HepG2 (cell line): ENCODE measurements at regions not wholly inside any gene's neighbourhood (a gene's known extent, or its start where the extent isn't known, plus 50 kb on each side); places are given as distances from the start of the nearest gene placed in this dataset.

ENCODE experiments used
- ELF1 ChIP-seq: sonication (generic); formaldehyde crosslinking; IDR thresholded peaks from 2 replicates; pipeline ENCODE4 v1.4.0; 2020; ENCODE audit warnings: missing genetic modification reagents
- ETV5 ChIP-seq: IDR thresholded peaks from 2 replicates; pipeline ENCODE4 v1.6.1; 2018; ENCODE audit warnings: missing biosample characterization, missing genetic modification reagents, inconsistent platforms, borderline replicate concordance
- NR1H2 ChIP-seq: sonication (generic); formaldehyde crosslinking; IDR thresholded peaks from 2 replicates; pipeline ENCODE4 v1.8.1; 2022; ENCODE audit warnings: low read depth, missing genetic modification reagents, borderline replicate concordance
- RNF219 ChIP-seq: sonication (generic); formaldehyde crosslinking; IDR thresholded peaks from 2 replicates; pipeline ENCODE4 v1.5.0; 2020; ENCODE audit warnings: mild to moderate bottlenecking, missing genetic modification reagents
- SNAPC4 ChIP-seq: sonication (generic); formaldehyde crosslinking; IDR thresholded peaks from 2 replicates; pipeline ENCODE4 v1.4.0; 2020; ENCODE audit warnings: mild to moderate bottlenecking, missing genetic modification reagents
- TBX2 ChIP-seq: sonication (generic); formaldehyde crosslinking; IDR thresholded peaks from 2 replicates; pipeline ENCODE4 v1.5.0; 2020; ENCODE audit warnings: missing genetic modification reagents, mild to moderate bottlenecking, borderline replicate concordance
- TFDP1 ChIP-seq: IDR thresholded peaks from 2 replicates; pipeline ENCODE4 v1.6.1; 2016; ENCODE audit warnings: missing compliant biosample characterization, missing genetic modification reagents, borderline replicate concordance
- ZBTB1 ChIP-seq: sonication (generic); formaldehyde crosslinking; IDR thresholded peaks from 2 replicates; pipeline ENCODE4 v1.4.0; 2020; ENCODE audit warnings: missing genetic modification reagents, borderline replicate concordance
- ZNF430 ChIP-seq: sonication (generic); formaldehyde crosslinking; IDR thresholded peaks from 2 replicates; pipeline ENCODE4 v1.9.0; 2021; ENCODE audit warnings: mild to moderate bottlenecking, missing genetic modification reagents
- TF ChIP-seq, protein P1 (sequence below): sonication (generic); formaldehyde crosslinking; IDR thresholded peaks from 2 replicates; pipeline ENCODE4 v1.5.1; 2020; ENCODE audit warnings: mild to moderate bottlenecking, missing genetic modification reagents, borderline replicate concordance
- TF ChIP-seq, protein P2 (sequence below): sonication (generic); formaldehyde crosslinking; IDR thresholded peaks from 2 replicates; pipeline ENCODE4 v1.8.0; 2022; ENCODE audit warnings: mild to moderate bottlenecking, missing genetic modification reagents

- peak; percentile 36; the same call in 1 of the 2 replicates for TF ChIP-seq TFDP1 (CRISPR knock-in tag)
- peak; percentile 38; the same call in 1 of the 2 replicates for TF ChIP-seq TBX2 (CRISPR knock-in tag)
- TF ChIP-seq NR1H2: no peak
- TF ChIP-seq ZNF430 (CRISPR knock-in tag): no peak
- TF ChIP-seq, protein P1, sequence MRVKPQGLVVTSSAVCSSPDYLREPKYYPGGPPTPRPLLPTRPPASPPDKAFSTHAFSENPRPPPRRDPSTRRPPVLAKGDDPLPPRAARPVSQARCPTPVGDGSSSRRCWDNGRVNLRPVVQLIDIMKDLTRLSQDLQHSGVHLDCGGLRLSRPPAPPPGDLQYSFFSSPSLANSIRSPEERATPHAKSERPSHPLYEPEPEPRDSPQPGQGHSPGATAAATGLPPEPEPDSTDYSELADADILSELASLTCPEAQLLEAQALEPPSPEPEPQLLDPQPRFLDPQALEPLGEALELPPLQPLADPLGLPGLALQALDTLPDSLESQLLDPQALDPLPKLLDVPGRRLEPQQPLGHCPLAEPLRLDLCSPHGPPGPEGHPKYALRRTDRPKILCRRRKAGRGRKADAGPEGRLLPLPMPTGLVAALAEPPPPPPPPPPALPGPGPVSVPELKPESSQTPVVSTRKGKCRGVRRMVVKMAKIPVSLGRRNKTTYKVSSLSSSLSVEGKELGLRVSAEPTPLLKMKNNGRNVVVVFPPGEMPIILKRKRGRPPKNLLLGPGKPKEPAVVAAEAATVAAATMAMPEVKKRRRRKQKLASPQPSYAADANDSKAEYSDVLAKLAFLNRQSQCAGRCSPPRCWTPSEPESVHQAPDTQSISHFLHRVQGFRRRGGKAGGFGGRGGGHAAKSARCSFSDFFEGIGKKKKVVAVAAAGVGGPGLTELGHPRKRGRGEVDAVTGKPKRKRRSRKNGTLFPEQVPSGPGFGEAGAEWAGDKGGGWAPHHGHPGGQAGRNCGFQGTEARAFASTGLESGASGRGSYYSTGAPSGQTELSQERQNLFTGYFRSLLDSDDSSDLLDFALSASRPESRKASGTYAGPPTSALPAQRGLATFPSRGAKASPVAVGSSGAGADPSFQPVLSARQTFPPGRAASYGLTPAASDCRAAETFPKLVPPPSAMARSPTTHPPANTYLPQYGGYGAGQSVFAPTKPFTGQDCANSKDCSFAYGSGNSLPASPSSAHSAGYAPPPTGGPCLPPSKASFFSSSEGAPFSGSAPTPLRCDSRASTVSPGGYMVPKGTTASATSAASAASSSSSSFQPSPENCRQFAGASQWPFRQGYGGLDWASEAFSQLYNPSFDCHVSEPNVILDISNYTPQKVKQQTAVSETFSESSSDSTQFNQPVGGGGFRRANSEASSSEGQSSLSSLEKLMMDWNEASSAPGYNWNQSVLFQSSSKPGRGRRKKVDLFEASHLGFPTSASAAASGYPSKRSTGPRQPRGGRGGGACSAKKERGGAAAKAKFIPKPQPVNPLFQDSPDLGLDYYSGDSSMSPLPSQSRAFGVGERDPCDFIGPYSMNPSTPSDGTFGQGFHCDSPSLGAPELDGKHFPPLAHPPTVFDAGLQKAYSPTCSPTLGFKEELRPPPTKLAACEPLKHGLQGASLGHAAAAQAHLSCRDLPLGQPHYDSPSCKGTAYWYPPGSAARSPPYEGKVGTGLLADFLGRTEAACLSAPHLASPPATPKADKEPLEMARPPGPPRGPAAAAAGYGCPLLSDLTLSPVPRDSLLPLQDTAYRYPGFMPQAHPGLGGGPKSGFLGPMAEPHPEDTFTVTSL (CRISPR knock-in tag): peak; percentile 50; the same call in 1 of the 2 replicates
- TF ChIP-seq ELF1 (CRISPR knock-in tag): 0 out of 2 replicates have a peak, but pooled peaks have one; percentile 11
- TF ChIP-seq SNAPC4 (CRISPR knock-in tag): 0 out of 2 replicates have a peak, but pooled peaks have one; percentile 11
- no peak for TF ChIP-seq RNF219 (CRISPR knock-in tag)
- no peak for TF ChIP-seq ZBTB1 (CRISPR knock-in tag)
- TF ChIP-seq, protein P2, sequence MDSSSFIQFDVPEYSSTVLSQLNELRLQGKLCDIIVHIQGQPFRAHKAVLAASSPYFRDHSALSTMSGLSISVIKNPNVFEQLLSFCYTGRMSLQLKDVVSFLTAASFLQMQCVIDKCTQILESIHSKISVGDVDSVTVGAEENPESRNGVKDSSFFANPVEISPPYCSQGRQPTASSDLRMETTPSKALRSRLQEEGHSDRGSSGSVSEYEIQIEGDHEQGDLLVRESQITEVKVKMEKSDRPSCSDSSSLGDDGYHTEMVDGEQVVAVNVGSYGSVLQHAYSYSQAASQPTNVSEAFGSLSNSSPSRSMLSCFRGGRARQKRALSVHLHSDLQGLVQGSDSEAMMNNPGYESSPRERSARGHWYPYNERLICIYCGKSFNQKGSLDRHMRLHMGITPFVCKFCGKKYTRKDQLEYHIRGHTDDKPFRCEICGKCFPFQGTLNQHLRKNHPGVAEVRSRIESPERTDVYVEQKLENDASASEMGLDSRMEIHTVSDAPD (CRISPR knock-in tag): 0 out of 2 replicates have a peak, but pooled peaks have one; percentile 50
- peak; percentile 34; the same call in 1 of the 2 replicates for TF ChIP-seq ETV5 (CRISPR knock-in tag)
These were observed 186.2 kb downstream of the FOXO1 start (continued) for GRCh38 chr13:40480012-40480914.
